ENCODE measurements at regions not wholly inside any gene's neighbourhood (a gene's known extent, or its start where the extent isn't known, plus 50 kb on each side); places are given as distances from the start of the nearest gene placed in this dataset.

- no peak for TF ChIP-seq CTCF (IDR thresholded peaks at IDR 0.05; ENCODE audit: insufficient read depth, low read depth, low read length)
- TF ChIP-seq EZH2 (IDR thresholded peaks at IDR 0.05; ENCODE audit: insufficient read depth, low read length), result no peak
Measured at GRCh38 chr5:145244788-145245187, 590.4 kb downstream of the PRELID2 start.

All from astrocyte (in vitro differentiated cells and primary cell).